CD4-positive, alpha-beta T cell (primary cell): ENCODE measurements at regions not wholly inside any gene's neighbourhood (a gene's known extent, or its start where the extent isn't known, plus 50 kb on each side); places are given as distances from the start of the nearest gene placed in this dataset.

Experiments used
- ATAC-seq: fragments of 200-7000 bp; cut with Tn5 transposase; one replicate; pipeline ENCODE4 v1.10.0; 2022; ENCODE audit warnings: mild to moderate bottlenecking; ENCODE audit not compliant: poor library complexity
- CTCF ChIA-PET: fragments of 350-600 bp; sonication (Branson Sonifier 250); formaldehyde crosslinking; loops from one replicate; lab custom pipeline; 2021; ENCODE audit warnings: antibody characterized with exemption, inconsistent platforms; lab: Charles Lee
- POLR2A ChIA-PET: fragments of 350-600 bp; sonication (Branson Sonifier 250); formaldehyde crosslinking; loops from one replicate; lab custom pipeline; 2021; ENCODE audit warnings: antibody characterized with exemption, inconsistent platforms; lab: Charles Lee
- DNase-seq, 14 experiments: peaks; one replicate each; pipeline ENCODE4 v3.0.0-alpha.2; 2013 to 2020; ENCODE audit warnings: mixed read lengths in 2 of 14
- H3K27ac ChIP-seq, 2 donors: one replicate each; pipeline versions ENCODE4 v1.5.1 to v1.7.0; 2013; ENCODE audit warnings: low read length in 2 of 2, low read depth in 1 of 2, mild to moderate bottlenecking in 1 of 2
- H3K27me3 ChIP-seq, 2 experiments: 1 replicate in 1 of 2; 2 replicates in 1 of 2; pipeline versions ENCODE4 v1.6.1 to v1.7.0; 2013; ENCODE audit warnings: low read length in 2 of 2, control low read depth in 1 of 2, mild to moderate bottlenecking in 1 of 2, moderate library complexity in 1 of 2; ENCODE audit not compliant: insufficient read depth in 2 of 2, control insufficient read depth in 1 of 2
- H3K36me3 ChIP-seq: one replicate; pipeline ENCODE4 v1.6.1; 2013; ENCODE audit warnings: low read length, control low read depth; ENCODE audit not compliant: insufficient read depth
- H3K4me1 ChIP-seq: one replicate; pipeline ENCODE4 v1.6.1; 2013; ENCODE audit warnings: low read length, control low read depth; ENCODE audit not compliant: insufficient read depth
- H3K4me3 ChIP-seq: one replicate; pipeline ENCODE4 v1.5.1; 2013; ENCODE audit warnings: mild to moderate bottlenecking, low read length, moderate library complexity
- H3K9me3 ChIP-seq, 2 experiments: 1 replicate in 1 of 2; 2 replicates in 1 of 2; pipeline versions ENCODE4 v1.6.1 to v1.7.0; 2013; ENCODE audit warnings: low read length in 2 of 2, mild to moderate bottlenecking in 2 of 2, control low read depth in 1 of 2, moderate library complexity in 1 of 2; ENCODE audit not compliant: control insufficient read depth in 1 of 2, insufficient read depth in 1 of 2
- H3K27ac Mint-ChIP-seq: one replicate; pipeline ENCODE4 v1.8.0; 2020; ENCODE audit warnings: mixed read lengths
- H3K27me3 Mint-ChIP-seq: one replicate; pipeline ENCODE4 v1.8.0; 2021; ENCODE audit warnings: mixed read lengths
- H3K36me3 Mint-ChIP-seq: one replicate; pipeline ENCODE4 v1.8.0; 2021; ENCODE audit warnings: low read depth, mixed read lengths
- H3K4me1 Mint-ChIP-seq: one replicate; pipeline ENCODE4 v1.8.0; 2021; ENCODE audit warnings: low read depth, mixed read lengths
- H3K4me3 Mint-ChIP-seq: one replicate; pipeline ENCODE4 v1.8.0; 2020; ENCODE audit warnings: mild to moderate bottlenecking, mixed read lengths
- H3K9me3 Mint-ChIP-seq: one replicate; pipeline ENCODE4 v1.8.0; 2020; ENCODE audit warnings: mixed read lengths
- intact Hi-C, 2 experiments: fragments of 100-400 bp; cut with DNase I in 1 of 2; cut with micrococcal nuclease in 1 of 2; formaldehyde crosslinking; loops; one replicate each; pipeline versions ENCODE4 v1.15.1 to v1.9.0; 2023 to 2025; cut with DNase I, micrococcal nuclease
- TF ChIP-seq, protein P1 (sequence below): fragments of 200-600 bp; IDR thresholded peaks from one replicate; pipeline ENCODE4 v1.8.0; 2022; ENCODE audit warnings: antibody characterized with exemption, mild to moderate bottlenecking

DNA sequence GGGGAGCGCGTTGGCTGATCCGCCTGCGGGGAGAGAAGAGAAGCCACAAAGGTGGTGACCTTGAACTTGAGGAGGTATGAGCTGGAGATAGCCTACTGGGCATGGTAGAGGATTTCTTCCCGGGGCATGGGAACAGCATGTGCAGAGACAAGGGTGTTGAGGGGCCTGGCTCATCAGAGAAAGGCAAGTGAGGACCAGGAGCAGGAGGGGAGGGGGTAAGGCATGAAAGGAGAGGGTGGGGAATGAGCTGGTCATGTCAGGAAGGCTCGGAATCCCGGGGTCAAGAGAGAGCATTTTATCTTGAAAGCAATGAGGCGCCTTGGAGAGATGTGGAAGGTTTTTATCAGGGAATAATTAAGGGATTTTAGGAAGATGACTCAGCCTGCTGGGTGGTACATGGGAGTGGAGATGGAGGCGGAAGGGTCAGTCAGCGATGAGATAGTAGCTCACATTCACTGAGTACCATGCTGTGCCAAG lies 121.1 kb downstream of the LHX2 start:
- H3K4me1 ChIP-seq, result no peaks in the 10 kb centered on the region
- no peaks in the 10 kb centered on the region for H3K36me3 Mint-ChIP-seq
- DNase-seq (no peak), ATAC-seq (no peak)
- ChIA-PET POLR2A (no interaction called here), CTCF (no interaction called here)
- H3K4me3 ChIP-seq, result no peak overlapping the region
- TF ChIP-seq, protein P1, sequence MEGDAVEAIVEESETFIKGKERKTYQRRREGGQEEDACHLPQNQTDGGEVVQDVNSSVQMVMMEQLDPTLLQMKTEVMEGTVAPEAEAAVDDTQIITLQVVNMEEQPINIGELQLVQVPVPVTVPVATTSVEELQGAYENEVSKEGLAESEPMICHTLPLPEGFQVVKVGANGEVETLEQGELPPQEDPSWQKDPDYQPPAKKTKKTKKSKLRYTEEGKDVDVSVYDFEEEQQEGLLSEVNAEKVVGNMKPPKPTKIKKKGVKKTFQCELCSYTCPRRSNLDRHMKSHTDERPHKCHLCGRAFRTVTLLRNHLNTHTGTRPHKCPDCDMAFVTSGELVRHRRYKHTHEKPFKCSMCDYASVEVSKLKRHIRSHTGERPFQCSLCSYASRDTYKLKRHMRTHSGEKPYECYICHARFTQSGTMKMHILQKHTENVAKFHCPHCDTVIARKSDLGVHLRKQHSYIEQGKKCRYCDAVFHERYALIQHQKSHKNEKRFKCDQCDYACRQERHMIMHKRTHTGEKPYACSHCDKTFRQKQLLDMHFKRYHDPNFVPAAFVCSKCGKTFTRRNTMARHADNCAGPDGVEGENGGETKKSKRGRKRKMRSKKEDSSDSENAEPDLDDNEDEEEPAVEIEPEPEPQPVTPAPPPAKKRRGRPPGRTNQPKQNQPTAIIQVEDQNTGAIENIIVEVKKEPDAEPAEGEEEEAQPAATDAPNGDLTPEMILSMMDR, result no peak
- no peaks in the 10 kb centered on the region for H3K9me3 Mint-ChIP-seq
- H3K27me3 Mint-ChIP-seq, result peaks cover 11% of the 10 kb centered on the region
- no peak overlapping the region for H3K27ac Mint-ChIP-seq
- H3K4me1 Mint-ChIP-seq, result no peaks in the 10 kb centered on the region
- H3K27me3 ChIP-seq, result no peaks in the 10 kb centered on the region
- H3K36me3 ChIP-seq, result no peaks in the 10 kb centered on the region
- intact Hi-C loops, result no loop called here
- H3K9me3 ChIP-seq, result no peaks in the 10 kb centered on the region
- no peak overlapping the region for H3K27ac ChIP-seq
- H3K4me3 Mint-ChIP-seq, result no peak overlapping the region

DNA sequence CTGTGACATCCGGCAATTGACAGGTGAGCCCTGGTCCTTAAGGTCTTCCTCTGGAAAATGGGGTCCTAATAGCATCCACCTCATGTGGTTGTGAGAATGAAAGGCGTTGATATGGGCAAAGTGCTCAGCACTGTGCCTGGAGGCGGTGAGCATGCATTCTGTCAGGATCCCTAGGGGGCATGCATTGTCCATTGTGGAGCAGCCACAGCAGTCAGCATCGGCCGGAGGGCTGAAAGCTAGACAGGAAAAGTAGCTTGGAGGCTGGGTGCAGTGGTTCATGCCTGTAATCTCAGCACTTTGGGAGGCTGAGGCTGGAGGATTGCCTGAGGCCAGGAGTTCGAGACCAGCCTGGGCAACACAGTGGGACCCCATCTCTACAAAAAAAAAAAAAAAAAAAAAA lies 122.2 kb downstream of the LHX2 start:
- no peaks in the 10 kb centered on the region for H3K4me1 Mint-ChIP-seq
- no peaks in the 10 kb centered on the region for H3K4me1 ChIP-seq
- intact Hi-C loops, result no loop called here
- peaks cover 11% of the 10 kb centered on the region for H3K27me3 Mint-ChIP-seq
- no peak overlapping the region for H3K4me3 ChIP-seq
- H3K9me3 Mint-ChIP-seq, result no peaks in the 10 kb centered on the region
- ATAC-seq (no peak), DNase-seq (peak in 2 of 14 experiments; percentile 37 to 40)
- H3K4me3 Mint-ChIP-seq, result no peak overlapping the region
- CTCF ChIA-PET, result no interaction called here
- no peaks in the 10 kb centered on the region for H3K9me3 ChIP-seq
- no peak overlapping the region for H3K27ac ChIP-seq
- no peak overlapping the region for H3K27ac Mint-ChIP-seq
- TF ChIP-seq, protein P1, result no peak
- no peaks in the 10 kb centered on the region for H3K27me3 ChIP-seq
- POLR2A ChIA-PET, result no interaction called here
- no peaks in the 10 kb centered on the region for H3K36me3 Mint-ChIP-seq
- H3K36me3 ChIP-seq, result no peaks in the 10 kb centered on the region

DNA sequence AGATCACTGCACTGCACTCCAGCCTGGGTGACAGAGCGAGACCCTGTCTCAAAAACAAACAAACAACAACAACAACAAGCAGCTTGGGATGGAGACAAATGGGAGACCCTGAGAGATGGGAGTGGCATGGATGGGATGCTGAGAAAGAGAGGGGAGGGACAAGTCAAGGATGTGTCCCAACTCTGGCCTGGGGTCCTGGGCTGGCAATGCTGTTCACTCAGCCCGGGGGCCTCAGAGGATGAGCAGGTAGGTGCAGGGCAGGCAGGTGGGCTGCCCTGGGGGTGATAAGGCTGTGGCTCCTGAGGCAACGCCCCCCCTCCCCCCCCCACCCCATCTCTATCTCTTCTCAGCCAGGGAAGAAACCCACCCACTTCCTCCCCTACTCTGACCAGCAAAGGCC lies 123.0 kb downstream of the LHX2 start:
- CTCF ChIA-PET, result no interaction called here
- ATAC-seq (no peak), DNase-seq (no peak)
- Mint-ChIP-seq H3K27ac (no peak overlapping the region), H3K4me3 (no peak overlapping the region), H3K27me3 (peaks cover 11% of the 10 kb centered on the region), H3K36me3 (no peaks in the 10 kb centered on the region), H3K4me1 (no peaks in the 10 kb centered on the region), H3K9me3 (no peaks in the 10 kb centered on the region)
- no peak overlapping the region for H3K4me3 ChIP-seq
- intact Hi-C loops, result no loop called here
- POLR2A ChIA-PET, result no interaction called here
- H3K27me3 ChIP-seq, result no peaks in the 10 kb centered on the region
- TF ChIP-seq, protein P1, result no peak
- no peaks in the 10 kb centered on the region for H3K9me3 ChIP-seq
- H3K36me3 ChIP-seq, result no peaks in the 10 kb centered on the region
- no peak overlapping the region for H3K27ac ChIP-seq
- no peaks in the 10 kb centered on the region for H3K4me1 ChIP-seq
